Urothelium cell line (cell line): ENCODE measurements at regions not wholly inside any gene's neighbourhood (a gene's known extent, or its start where the extent isn't known, plus 50 kb on each side); places are given as distances from the start of the nearest gene placed in this dataset.

ENCODE experiments used
- DNase-seq: peaks from one replicate; pipeline ENCODE4 v3.0.0; 2011; ENCODE audit warnings: low spot score, mixed read lengths
- FAIRE-seq: peaks from 2 replicates; lab custom pipeline; 2011; peaks lifted over from hg19 to GRCh38; lab: Jason Lieb, UNC

GRCh38 chr17:6938637-6939036 lies 57.2 kb upstream of the ALOX12 start:
- no peak for FAIRE-seq
- DNase-seq, result no peak

- no peak for FAIRE-seq
- peak; percentile 42 for DNase-seq
These were observed 55.6 kb upstream of the ALOX12 start for GRCh38 chr17:6940186-6940649.

- FAIRE-seq, result no peak
- no peak for DNase-seq
These were observed 53.9 kb upstream of the ALOX12 start for GRCh38 chr17:6941989-6942388.

- FAIRE-seq (no peak), DNase-seq (no peak)
These were observed 52.4 kb upstream of the ALOX12 start for GRCh38 chr17:6943406-6943805.
